H1 (cell line): ENCODE measurements at regions not wholly inside any gene's neighbourhood (a gene's known extent, or its start where the extent isn't known, plus 50 kb on each side); places are given as distances from the start of the nearest gene placed in this dataset.

Experiments
- SAP30 ChIP-seq: fragments of 300-600 bp; sonication (generic); IDR thresholded peaks from 2 replicates; pipeline ENCODE4 v1.7.1; 2012; ENCODE audit warnings: low read length, moderate library complexity, mild to moderate bottlenecking, inconsistent platforms; ENCODE audit not compliant: insufficient read depth, insufficient replicate concordance
- TF ChIP-seq, protein P1 (sequence below): fragments of 300-600 bp; sonication (generic); IDR thresholded peaks from 2 replicates; pipeline ENCODE4 v1.7.1; 2012; ENCODE audit warnings: low read length, moderate library complexity, mild to moderate bottlenecking, inconsistent platforms; ENCODE audit not compliant: insufficient replicate concordance

DNA sequence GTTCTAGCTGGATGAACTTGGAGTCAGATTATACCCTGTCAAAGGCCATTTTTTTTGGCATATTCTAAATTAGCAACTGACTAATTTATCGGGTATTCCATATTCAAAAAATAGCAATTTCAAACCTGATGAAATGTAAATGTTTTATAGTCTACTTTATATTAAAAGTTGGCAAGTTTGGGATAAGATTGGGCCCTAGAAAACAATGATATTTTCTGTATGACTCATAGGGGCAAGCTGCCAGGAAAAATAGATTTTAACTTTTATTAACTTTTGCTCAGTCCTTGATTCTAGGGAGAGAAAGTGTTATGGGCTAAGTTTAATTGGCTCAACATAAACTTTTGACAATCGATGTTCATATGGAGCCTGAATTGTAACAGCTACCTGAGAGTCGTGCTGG is 576.9 kb upstream of the B3GALT2 start (continued):
- TF ChIP-seq, protein P1, sequence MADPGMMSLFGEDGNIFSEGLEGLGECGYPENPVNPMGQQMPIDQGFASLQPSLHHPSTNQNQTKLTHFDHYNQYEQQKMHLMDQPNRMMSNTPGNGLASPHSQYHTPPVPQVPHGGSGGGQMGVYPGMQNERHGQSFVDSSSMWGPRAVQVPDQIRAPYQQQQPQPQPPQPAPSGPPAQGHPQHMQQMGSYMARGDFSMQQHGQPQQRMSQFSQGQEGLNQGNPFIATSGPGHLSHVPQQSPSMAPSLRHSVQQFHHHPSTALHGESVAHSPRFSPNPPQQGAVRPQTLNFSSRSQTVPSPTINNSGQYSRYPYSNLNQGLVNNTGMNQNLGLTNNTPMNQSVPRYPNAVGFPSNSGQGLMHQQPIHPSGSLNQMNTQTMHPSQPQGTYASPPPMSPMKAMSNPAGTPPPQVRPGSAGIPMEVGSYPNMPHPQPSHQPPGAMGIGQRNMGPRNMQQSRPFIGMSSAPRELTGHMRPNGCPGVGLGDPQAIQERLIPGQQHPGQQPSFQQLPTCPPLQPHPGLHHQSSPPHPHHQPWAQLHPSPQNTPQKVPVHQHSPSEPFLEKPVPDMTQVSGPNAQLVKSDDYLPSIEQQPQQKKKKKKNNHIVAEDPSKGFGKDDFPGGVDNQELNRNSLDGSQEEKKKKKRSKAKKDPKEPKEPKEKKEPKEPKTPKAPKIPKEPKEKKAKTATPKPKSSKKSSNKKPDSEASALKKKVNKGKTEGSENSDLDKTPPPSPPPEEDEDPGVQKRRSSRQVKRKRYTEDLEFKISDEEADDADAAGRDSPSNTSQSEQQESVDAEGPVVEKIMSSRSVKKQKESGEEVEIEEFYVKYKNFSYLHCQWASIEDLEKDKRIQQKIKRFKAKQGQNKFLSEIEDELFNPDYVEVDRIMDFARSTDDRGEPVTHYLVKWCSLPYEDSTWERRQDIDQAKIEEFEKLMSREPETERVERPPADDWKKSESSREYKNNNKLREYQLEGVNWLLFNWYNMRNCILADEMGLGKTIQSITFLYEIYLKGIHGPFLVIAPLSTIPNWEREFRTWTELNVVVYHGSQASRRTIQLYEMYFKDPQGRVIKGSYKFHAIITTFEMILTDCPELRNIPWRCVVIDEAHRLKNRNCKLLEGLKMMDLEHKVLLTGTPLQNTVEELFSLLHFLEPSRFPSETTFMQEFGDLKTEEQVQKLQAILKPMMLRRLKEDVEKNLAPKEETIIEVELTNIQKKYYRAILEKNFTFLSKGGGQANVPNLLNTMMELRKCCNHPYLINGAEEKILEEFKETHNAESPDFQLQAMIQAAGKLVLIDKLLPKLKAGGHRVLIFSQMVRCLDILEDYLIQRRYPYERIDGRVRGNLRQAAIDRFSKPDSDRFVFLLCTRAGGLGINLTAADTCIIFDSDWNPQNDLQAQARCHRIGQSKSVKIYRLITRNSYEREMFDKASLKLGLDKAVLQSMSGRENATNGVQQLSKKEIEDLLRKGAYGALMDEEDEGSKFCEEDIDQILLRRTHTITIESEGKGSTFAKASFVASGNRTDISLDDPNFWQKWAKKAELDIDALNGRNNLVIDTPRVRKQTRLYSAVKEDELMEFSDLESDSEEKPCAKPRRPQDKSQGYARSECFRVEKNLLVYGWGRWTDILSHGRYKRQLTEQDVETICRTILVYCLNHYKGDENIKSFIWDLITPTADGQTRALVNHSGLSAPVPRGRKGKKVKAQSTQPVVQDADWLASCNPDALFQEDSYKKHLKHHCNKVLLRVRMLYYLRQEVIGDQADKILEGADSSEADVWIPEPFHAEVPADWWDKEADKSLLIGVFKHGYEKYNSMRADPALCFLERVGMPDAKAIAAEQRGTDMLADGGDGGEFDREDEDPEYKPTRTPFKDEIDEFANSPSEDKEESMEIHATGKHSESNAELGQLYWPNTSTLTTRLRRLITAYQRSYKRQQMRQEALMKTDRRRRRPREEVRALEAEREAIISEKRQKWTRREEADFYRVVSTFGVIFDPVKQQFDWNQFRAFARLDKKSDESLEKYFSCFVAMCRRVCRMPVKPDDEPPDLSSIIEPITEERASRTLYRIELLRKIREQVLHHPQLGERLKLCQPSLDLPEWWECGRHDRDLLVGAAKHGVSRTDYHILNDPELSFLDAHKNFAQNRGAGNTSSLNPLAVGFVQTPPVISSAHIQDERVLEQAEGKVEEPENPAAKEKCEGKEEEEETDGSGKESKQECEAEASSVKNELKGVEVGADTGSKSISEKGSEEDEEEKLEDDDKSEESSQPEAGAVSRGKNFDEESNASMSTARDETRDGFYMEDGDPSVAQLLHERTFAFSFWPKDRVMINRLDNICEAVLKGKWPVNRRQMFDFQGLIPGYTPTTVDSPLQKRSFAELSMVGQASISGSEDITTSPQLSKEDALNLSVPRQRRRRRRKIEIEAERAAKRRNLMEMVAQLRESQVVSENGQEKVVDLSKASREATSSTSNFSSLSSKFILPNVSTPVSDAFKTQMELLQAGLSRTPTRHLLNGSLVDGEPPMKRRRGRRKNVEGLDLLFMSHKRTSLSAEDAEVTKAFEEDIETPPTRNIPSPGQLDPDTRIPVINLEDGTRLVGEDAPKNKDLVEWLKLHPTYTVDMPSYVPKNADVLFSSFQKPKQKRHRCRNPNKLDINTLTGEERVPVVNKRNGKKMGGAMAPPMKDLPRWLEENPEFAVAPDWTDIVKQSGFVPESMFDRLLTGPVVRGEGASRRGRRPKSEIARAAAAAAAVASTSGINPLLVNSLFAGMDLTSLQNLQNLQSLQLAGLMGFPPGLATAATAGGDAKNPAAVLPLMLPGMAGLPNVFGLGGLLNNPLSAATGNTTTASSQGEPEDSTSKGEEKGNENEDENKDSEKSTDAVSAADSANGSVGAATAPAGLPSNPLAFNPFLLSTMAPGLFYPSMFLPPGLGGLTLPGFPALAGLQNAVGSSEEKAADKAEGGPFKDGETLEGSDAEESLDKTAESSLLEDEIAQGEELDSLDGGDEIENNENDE, result no peak
- TF ChIP-seq SAP30, result no peak
